H1 (cell line): ENCODE measurements at regions not wholly inside any gene's neighbourhood (a gene's known extent, or its start where the extent isn't known, plus 50 kb on each side); places are given as distances from the start of the nearest gene placed in this dataset.

Experiments
- CTCF ChIA-PET: fragments of 300-600 bp; sonication (Branson Sonifier 250); formaldehyde crosslinking; loops from one replicate; lab custom pipeline; 2021; ENCODE audit not compliant: partially characterized antibody; lab: Charles Lee
- POLR2A ChIA-PET: fragments of 300-600 bp; sonication (Branson Sonifier 250); formaldehyde crosslinking; loops from one replicate; lab custom pipeline; 2021; ENCODE audit warnings: inconsistent platforms; ENCODE audit not compliant: partially characterized antibody; lab: Charles Lee
- DNase-seq, 2 experiments: peaks; one replicate each; pipeline versions ENCODE4 v3.0.0 to v3.0.0-alpha.2; 2010 to 2022; ENCODE audit warnings: low spot score in 2 of 2, low read depth in 1 of 2, mixed read lengths in 1 of 2
- FAIRE-seq: peaks from 2 replicates; lab custom pipeline; 2011; peaks lifted over from hg19 to GRCh38; lab: Jason Lieb, UNC
- H2AFZ ChIP-seq: 2 replicates; pipeline ENCODE4 v1.8.1; 2012; ENCODE audit warnings: low read length, inconsistent platforms
- H2AK5ac ChIP-seq: 2 replicates; pipeline ENCODE4 v1.6.1; 2013; ENCODE audit warnings: low read depth, low read length
- H2BK120ac ChIP-seq: replicated peaks from 2 replicates; pipeline ENCODE3; 2013; ENCODE audit warnings: low read depth, low read length, inconsistent platforms
- H2BK12ac ChIP-seq: 2 replicates; pipeline ENCODE4 v1.6.1; 2013; ENCODE audit warnings: low read depth, low read length
- H2BK15ac ChIP-seq: 2 replicates; pipeline ENCODE4 v1.6.1; 2013; ENCODE audit warnings: low read length
- H2BK20ac ChIP-seq: 2 replicates; pipeline ENCODE4 v1.6.1; 2013; ENCODE audit warnings: low read length
- H2BK5ac ChIP-seq: 2 replicates; pipeline ENCODE4 v1.6.1; 2013; ENCODE audit warnings: low read depth, low read length
- H3K14ac ChIP-seq: 2 replicates; pipeline ENCODE4 v1.6.1; 2013; ENCODE audit warnings: inconsistent platforms; ENCODE audit not compliant: insufficient read length
- H3K18ac ChIP-seq: 2 replicates; pipeline ENCODE4 v1.6.1; 2013; ENCODE audit warnings: low read length; ENCODE audit errors: extremely low read depth
- H3K23ac ChIP-seq: 2 replicates; pipeline ENCODE4 v1.6.1; 2013; ENCODE audit warnings: inconsistent platforms; ENCODE audit not compliant: insufficient read length
- H3K23me2 ChIP-seq: 2 replicates; pipeline ENCODE4 v1.6.1; 2013; ENCODE audit warnings: low read depth, low read length
- H3K27ac ChIP-seq: 2 replicates; pipeline ENCODE4 v1.6.1; 2011; ENCODE audit warnings: low read depth, low read length, inconsistent platforms
- H3K27me3 ChIP-seq, 4 experiments: replicated peaks in 1 of 4; 1 replicate in 1 of 4; 2 replicates in 3 of 4; pipeline versions ENCODE4 v1.6.1 to v1.8.1; 2011 to 2013; ENCODE audit warnings: low read length in 3 of 4, mild to moderate bottlenecking in 3 of 4, inconsistent platforms in 2 of 4, mixed read lengths in 2 of 4, moderate library complexity in 1 of 4; ENCODE audit not compliant: control insufficient read depth in 3 of 4, insufficient read depth in 3 of 4; ENCODE audit errors: extremely low read depth in 1 of 4
- H3K36me3 ChIP-seq, 4 experiments: 2 replicates each; pipeline versions ENCODE4 v1.6.1 to v1.8.1; 2011 to 2013; ENCODE audit warnings: mild to moderate bottlenecking in 4 of 4, low read length in 3 of 4, moderate library complexity in 2 of 4, control low read depth in 1 of 4, inconsistent platforms in 1 of 4; ENCODE audit not compliant: insufficient read depth in 4 of 4, control insufficient read depth in 2 of 4
- H3K4ac ChIP-seq: replicated peaks from 2 replicates; pipeline ENCODE3; 2013; ENCODE audit warnings: low read length, low read depth, mixed read lengths, inconsistent platforms; ENCODE audit not compliant: insufficient read length
- H3K4me1 ChIP-seq, 4 experiments: replicated peaks in 1 of 4; 1 replicate in 1 of 4; 2 replicates in 3 of 4; pipeline versions ENCODE4 v1.6.1 to v1.8.1; 2011 to 2013; ENCODE audit warnings: low read length in 3 of 4, inconsistent platforms in 2 of 4, mixed read lengths in 1 of 4; ENCODE audit not compliant: insufficient read depth in 4 of 4, control insufficient read depth in 3 of 4
- H3K4me2 ChIP-seq, 2 experiments: 2 replicates each; pipeline versions ENCODE4 v1.6.1 to v1.8.1; 2011 to 2013; ENCODE audit warnings: low read depth in 2 of 2, low read length in 2 of 2, control low read depth in 1 of 2, inconsistent platforms in 1 of 2, mild to moderate bottlenecking in 1 of 2; ENCODE audit not compliant: insufficient read depth in 1 of 2
- H3K4me3 ChIP-seq, 4 experiments: fragments of 200-600, 300-600 bp in 1 of 4; sonication (generic), shearing (Covaris generic), sonication (Bioruptor Twin) in 1 of 4; 2 replicates each; pipeline versions ENCODE4 v1.5.1 to v1.8.1; 2011 to 2016; ENCODE audit warnings: low read length in 4 of 4, low read depth in 3 of 4, control low read depth in 2 of 4, inconsistent platforms in 2 of 4, mild to moderate bottlenecking in 2 of 4, mixed read lengths in 1 of 4, moderate library complexity in 1 of 4; ENCODE audit not compliant: insufficient read depth in 2 of 4; ENCODE audit errors: extremely low read depth in 1 of 4
- H3K56ac ChIP-seq: replicated peaks from 2 replicates; pipeline ENCODE3; 2013; ENCODE audit warnings: low read depth, mild to moderate bottlenecking, mixed read lengths, low read length, inconsistent platforms; ENCODE audit not compliant: insufficient read length
- H3K79me1 ChIP-seq: 2 replicates; pipeline ENCODE4 v1.6.1; 2013; ENCODE audit warnings: low read depth, low read length, control low read depth
- H3K79me2 ChIP-seq, 2 experiments: 2 replicates each; pipeline versions ENCODE4 v1.6.1 to v1.8.1; 2012 to 2013; ENCODE audit warnings: low read length in 2 of 2, mild to moderate bottlenecking in 2 of 2, inconsistent platforms in 1 of 2; ENCODE audit not compliant: insufficient read depth in 2 of 2, control insufficient read depth in 1 of 2
- H3K9ac ChIP-seq, 4 experiments: replicated peaks in 1 of 4; 1 replicate in 1 of 4; 2 replicates in 3 of 4; pipeline versions ENCODE4 v1.6.1 to v1.8.1; 2011 to 2013; ENCODE audit warnings: low read depth in 3 of 4, low read length in 3 of 4, control low read depth in 2 of 4, mild to moderate bottlenecking in 2 of 4, moderate library complexity in 2 of 4, inconsistent platforms in 1 of 4; ENCODE audit errors: extremely low read depth in 1 of 4
- H3K9me3 ChIP-seq, 2 experiments: 2 replicates each; pipeline versions ENCODE4 v1.6.1 to v1.8.1; 2012 to 2013; ENCODE audit warnings: mild to moderate bottlenecking in 2 of 2, moderate library complexity in 2 of 2, control low read depth in 1 of 2, inconsistent platforms in 1 of 2, low read depth in 1 of 2, low read length in 1 of 2, mixed read lengths in 1 of 2; ENCODE audit not compliant: insufficient read depth in 2 of 2
- H4K20me1 ChIP-seq, 2 experiments: replicated peaks in 1 of 2; 2 replicates each; pipeline versions ENCODE3 to v1.8.1; 2011 to 2013; ENCODE audit warnings: inconsistent platforms in 2 of 2, low read length in 2 of 2, mild to moderate bottlenecking in 1 of 2; ENCODE audit not compliant: insufficient read depth in 2 of 2, control insufficient read depth in 1 of 2
- H4K5ac ChIP-seq: 2 replicates; pipeline ENCODE4 v1.6.1; 2013; ENCODE audit warnings: low read length, low read depth, mixed read lengths, inconsistent platforms; ENCODE audit not compliant: insufficient read length
- H4K8ac ChIP-seq: 2 replicates; pipeline ENCODE4 v1.8.0; 2013; ENCODE audit warnings: mild to moderate bottlenecking, moderate library complexity, low read length, inconsistent platforms; ENCODE audit not compliant: insufficient read depth; ENCODE audit errors: extremely low read depth
- H4K91ac ChIP-seq: replicated peaks from 2 replicates; pipeline ENCODE3; 2013; ENCODE audit warnings: low read length, mixed read lengths, inconsistent platforms; ENCODE audit not compliant: insufficient read length
- BRCA1 ChIP-seq: IDR thresholded peaks from 2 replicates; pipeline ENCODE4 v1.6.1; 2012; ENCODE audit warnings: low read depth, low read length, improper control_type of control experiment
- GABPA ChIP-seq: IDR thresholded peaks from 2 replicates; pipeline ENCODE4 v1.6.1; 2011; ENCODE audit warnings: mild to moderate bottlenecking, low read length, moderate library complexity, borderline replicate concordance; ENCODE audit not compliant: insufficient read depth
- GTF2F1 ChIP-seq: IDR thresholded peaks from 2 replicates; pipeline ENCODE4 v1.6.1; 2012; ENCODE audit warnings: low read depth, low read length, improper control_type of control experiment, borderline replicate concordance
- HDAC6 ChIP-seq: IDR thresholded peaks from one replicate; pipeline ENCODE4 v1.7.1; 2012; ENCODE audit warnings: low read depth, mild to moderate bottlenecking, inconsistent platforms, low read length, moderate library complexity
- KDM1A ChIP-seq: fragments of 200-600, 300-600 bp; sonication (generic); IDR thresholded peaks from 2 replicates; pipeline ENCODE4 v1.7.1; 2016; ENCODE audit warnings: mild to moderate bottlenecking, low read length, borderline replicate concordance
- POLR2AphosphoS5 ChIP-seq: IDR thresholded peaks from 2 replicates; pipeline ENCODE4 v1.6.1; 2011; ENCODE audit warnings: low read depth, low read length
- RNF2 ChIP-seq: fragments of 200-900, 300-1000 bp; sonication (generic); IDR thresholded peaks from 2 replicates; pipeline ENCODE4 v1.7.1; 2016; ENCODE audit warnings: borderline replicate concordance, low read depth, mild to moderate bottlenecking, antibody characterized with exemption, low read length; ENCODE audit not compliant: poor library complexity, severe bottlenecking; ENCODE audit errors: missing control alignments
- SIN3A ChIP-seq, 2 experiments: IDR thresholded peaks in 1 of 2; conservative IDR thresholded peaks in 1 of 2; 2 replicates each; pipeline ENCODE4 v1.6.1; 2011 to 2012; ENCODE audit warnings: low read length in 2 of 2, improper control_type of control experiment in 1 of 2, low read depth in 1 of 2, mild to moderate bottlenecking in 1 of 2
- SP1 ChIP-seq: IDR thresholded peaks from 2 replicates; pipeline ENCODE4 v1.6.1; 2011; ENCODE audit warnings: low read depth, low read length
- TBP ChIP-seq: IDR thresholded peaks from 2 replicates; pipeline ENCODE4 v1.6.1; 2011; ENCODE audit warnings: low read depth, low read length, improper control_type of control experiment
- TEAD4 ChIP-seq: IDR thresholded peaks from 2 replicates; pipeline ENCODE4 v1.6.1; 2012; ENCODE audit warnings: low read depth, low read length, inconsistent platforms, mixed read lengths
- WGBS, 2 experiments: shearing (Covaris generic) in 1 of 2; methylation state at CpG; one replicate each; pipeline versions ENCODE4 v1.1.6 to v1.1.7; 2013 to 2015; ENCODE audit warnings: low lambda C conversion rate in 2 of 2, mixed read lengths in 2 of 2, inconsistent platforms in 1 of 2, low coverage in 1 of 2, missing lambda C conversion rate in 1 of 2; ENCODE audit not compliant: insufficient replicate concordance in 2 of 2, insufficient coverage in 1 of 2, insufficient read length in 1 of 2; ENCODE audit errors: extremely low coverage in 1 of 2, missing lambda C conversion rate in 1 of 2; 5-methylcytosine and 5-hydroxymethylcytosine counted together

- DNase-seq (peak in 1 of 2 experiments; percentile 15), FAIRE-seq (peak; percentile 28)
- H3K79me2 ChIP-seq = no peaks in the 10 kb centered on the region
- no peak overlapping the region for H2BK15ac ChIP-seq
- no peak overlapping the region for H3K18ac ChIP-seq
- H2AFZ ChIP-seq = peak overlapping the region; percentile 45; the same call in 1 of the 2 replicates
- no peak overlapping the region for H2BK5ac ChIP-seq
- no peaks in the 10 kb centered on the region for H4K20me1 ChIP-seq
- no peak overlapping the region for H2AK5ac ChIP-seq
- H3K4me2 ChIP-seq = peak overlapping the region; percentile 30 to 45; a peak in 2 of 4 replicates
- H3K23me2 ChIP-seq = no peaks in the 10 kb centered on the region
- CTCF ChIA-PET = no interaction called here
- H3K79me1 ChIP-seq = no peaks in the 10 kb centered on the region
- H4K8ac ChIP-seq = no peak overlapping the region
- no peak overlapping the region for H3K56ac ChIP-seq
- no peak overlapping the region for H3K23ac ChIP-seq
- H3K4me3 ChIP-seq = no peak overlapping the region
- H2BK120ac ChIP-seq = no peak overlapping the region
- no peak overlapping the region for H2BK20ac ChIP-seq
- H3K14ac ChIP-seq = no peak overlapping the region
- H3K4me1 ChIP-seq = peaks cover 0 to 4% (median under 1%) of the 10 kb centered on the region in 4 experiments; a peak in 4 of 7 replicates
- no peaks in the 10 kb centered on the region; a peak in 1 of 8 replicates for H3K36me3 ChIP-seq
- no peak overlapping the region for H3K27ac ChIP-seq
- H4K91ac ChIP-seq = no peak overlapping the region
- WGBS, 2 experiments = 43% methylated on average over 3 of the region's 3 CpGs; no CpG with 5 or more reads in 1 of the 2 experiments
- no peaks in the 10 kb centered on the region for H3K9me3 ChIP-seq
- H3K4ac ChIP-seq = no peak overlapping the region
- no peak overlapping the region for H3K9ac ChIP-seq
- no peaks in the 10 kb centered on the region for H3K27me3 ChIP-seq
- H4K5ac ChIP-seq = no peak overlapping the region
- POLR2A ChIA-PET = no interaction called here
- H2BK12ac ChIP-seq = no peak overlapping the region
- TF ChIP-seq BRCA1 = no peak
- TF ChIP-seq RNF2 = no peak
- no peak for TF ChIP-seq HDAC6
- no peak for TF ChIP-seq SIN3A (conservative IDR thresholded peaks at IDR 0.05 in 1 of 2, IDR thresholded peaks at IDR 0.05 in 1 of 2; ENCODE audit: low read depth in 1 of 2, low read length in 2 of 2)
- TF ChIP-seq GTF2F1 = no peak
- no peak for TF ChIP-seq GABPA
- TF ChIP-seq SP1 = no peak
- TF ChIP-seq TBP = no peak
- TF ChIP-seq TEAD4 = no peak
- no peak for TF ChIP-seq KDM1A
- no peak for TF ChIP-seq POLR2AphosphoS5
These were observed 97.2 kb upstream of the PDE5A start for GRCh38 chr4:119725688-119726330.
